ENCODE measurements at regions not wholly inside any gene's neighbourhood (a gene's known extent, or its start where the extent isn't known, plus 50 kb on each side); places are given as distances from the start of the nearest gene placed in this dataset.

GRCh38 chr15:69600556-69601085 is 148.0 kb downstream of the RPLP1 start:
- no peaks in the 10 kb centered on the region for H3K9me3 ChIP-seq
- CTCF ChIA-PET: interaction anchor here (0.7 to 1.9 kb wide), 3 partner anchors 15 to 25 kb away, joined by 3 to 6 read pairs (median 3); no protein-coding TSS in a partner anchor
- no peak overlapping the region for H2AFZ ChIP-seq (ENCODE audit: low read depth)
- H3K27me3 ChIP-seq (ENCODE audit: insufficient read depth): peaks cover 20% of the 10 kb centered on the region; the same call in 1 of the 2 replicates
- no peaks in the 10 kb centered on the region for H3K79me2 ChIP-seq (ENCODE audit: insufficient read depth)
- no peak for TF ChIP-seq CHD2 (IDR thresholded peaks at IDR 0.05; ENCODE audit: low read length, partially characterized antibody)
- no peak for TF ChIP-seq RAD21 (IDR thresholded peaks at IDR 0.05; ENCODE audit: low read length)
- no peak for TF ChIP-seq EZH2phosphoT487 (IDR thresholded peaks at IDR 0.05; ENCODE audit: borderline replicate concordance, low read depth)
- no peak for TF ChIP-seq GATA2 (CRISPR knock-in tag; IDR thresholded peaks at IDR 0.05)
- TF ChIP-seq SIN3A (IDR thresholded peaks at IDR 0.05; ENCODE audit: borderline replicate concordance, low read depth, low read length): no peak
- TF ChIP-seq NRF1 (IDR thresholded peaks at IDR 0.05; ENCODE audit: low read depth, low read length): no peak
- no peak for TF ChIP-seq FOSL2 (IDR thresholded peaks at IDR 0.05; ENCODE audit: borderline replicate concordance, low read depth)
- TF ChIP-seq FOXM1 (IDR thresholded peaks at IDR 0.05; ENCODE audit: low read depth): no peak
- no peak for TF ChIP-seq EP300 (IDR thresholded peaks at IDR 0.05; ENCODE audit: borderline replicate concordance in 1 of 2, low read depth in 1 of 2, low read length in 1 of 2)
- no peak for TF ChIP-seq POLR2AphosphoS5 (IDR thresholded peaks at IDR 0.05; ENCODE audit: low read depth, low read length)
- no peak for TF ChIP-seq MXI1 (IDR thresholded peaks at IDR 0.05; ENCODE audit: low read depth, low read length)
- H3K36me3 ChIP-seq (replicated peaks in 1 of 2; ENCODE audit: control insufficient read depth in 1 of 2, insufficient read depth in 2 of 2, low read length in 1 of 2): no peaks in the 10 kb centered on the region
- H4K20me1 ChIP-seq (ENCODE audit: insufficient read depth): no peaks in the 10 kb centered on the region
- H3F3A ChIP-seq (replicated peaks; ENCODE audit: insufficient read depth): no peaks in the 10 kb centered on the region
- no peak overlapping the region for H3K27ac ChIP-seq (ENCODE audit: low read depth in 2 of 2, low read length in 1 of 2)
- POLR2A ChIA-PET: no interaction called here
- no peak overlapping the region for H3K4me2 ChIP-seq
- H3K9ac ChIP-seq: no peak overlapping the region
- no peak overlapping the region for H3K4me3 ChIP-seq (ENCODE audit: low read depth in 2 of 2, low read length in 1 of 2)
- DNase-seq: no peak
- no peaks in the 10 kb centered on the region for H3K9me2 ChIP-seq
- 55% methylated on average over 3 of the region's 3 CpGs for WGBS (ENCODE audit: low lambda C conversion rate)
- no peaks in the 10 kb centered on the region; a peak in 1 of 4 replicates for H3K4me1 ChIP-seq (ENCODE audit: control insufficient read depth in 1 of 2, insufficient read depth in 2 of 2, low read depth in 1 of 2, low read length in 1 of 2)

- Histone ChIP-seq H2AFZ (ENCODE audit: low read depth) (no peak overlapping the region), H3F3A (replicated peaks; ENCODE audit: insufficient read depth) (no peaks in the 10 kb centered on the region), H4K20me1 (ENCODE audit: insufficient read depth) (no peaks in the 10 kb centered on the region), H3K27ac (ENCODE audit: low read depth in 2 of 2, low read length in 1 of 2) (no peak overlapping the region), H3K27me3 (ENCODE audit: insufficient read depth) (peaks cover 7% of the 10 kb centered on the region; the same call in 1 of the 2 replicates), H3K9ac (no peak overlapping the region), H3K4me1 (ENCODE audit: control insufficient read depth in 1 of 2, insufficient read depth in 2 of 2, low read depth in 1 of 2, low read length in 1 of 2) (no peaks in the 10 kb centered on the region; a peak in 1 of 4 replicates), H3K36me3 (replicated peaks in 1 of 2; ENCODE audit: control insufficient read depth in 1 of 2, insufficient read depth in 2 of 2, low read length in 1 of 2) (no peaks in the 10 kb centered on the region), H3K9me2 (no peaks in the 10 kb centered on the region), H3K4me2 (no peak overlapping the region), H3K4me3 (ENCODE audit: low read depth in 2 of 2, low read length in 1 of 2) (no peak overlapping the region), H3K79me2 (ENCODE audit: insufficient read depth) (no peaks in the 10 kb centered on the region), H3K9me3 (no peaks in the 10 kb centered on the region)
- POLR2A ChIA-PET: no interaction called here
- DNase-seq: no peak
- WGBS (ENCODE audit: low lambda C conversion rate): 55% methylated on average over 7 of the region's 7 CpGs
- CTCF ChIA-PET: interaction anchor here (1.1 to 1.9 kb wide), 3 partner anchors 16 to 126 kb away, joined by 3 to 6 read pairs (median 3); no protein-coding TSS in a partner anchor
- TF ChIP-seq TAF1 (IDR thresholded peaks at IDR 0.05; ENCODE audit: borderline replicate concordance, low read depth, low read length) (no peak), ELF1 (IDR thresholded peaks at IDR 0.05) (no peak), MEF2A (IDR thresholded peaks at IDR 0.05; ENCODE audit: borderline replicate concordance, low read depth) (no peak), SIN3A (IDR thresholded peaks at IDR 0.05; ENCODE audit: borderline replicate concordance, low read depth, low read length) (no peak), YY1 (IDR thresholded peaks at IDR 0.05; ENCODE audit: low read depth) (no peak), EP300 (IDR thresholded peaks at IDR 0.05; ENCODE audit: borderline replicate concordance in 1 of 2, low read depth in 1 of 2, low read length in 1 of 2) (no peak), TEAD4 (IDR thresholded peaks at IDR 0.05; ENCODE audit: borderline replicate concordance, insufficient read depth) (no peak), JUND (IDR thresholded peaks at IDR 0.05) (no peak), IRF3 (IDR thresholded peaks at IDR 0.05; ENCODE audit: low read depth, low read length) (no peak), FOSL2 (IDR thresholded peaks at IDR 0.05; ENCODE audit: borderline replicate concordance, low read depth) (no peak), FOXJ3 (CRISPR knock-in tag; IDR thresholded peaks at IDR 0.05) (no peak), EZH2phosphoT487 (IDR thresholded peaks at IDR 0.05; ENCODE audit: borderline replicate concordance, low read depth) (no peak)
- TF ChIP-seq, protein P1, sequence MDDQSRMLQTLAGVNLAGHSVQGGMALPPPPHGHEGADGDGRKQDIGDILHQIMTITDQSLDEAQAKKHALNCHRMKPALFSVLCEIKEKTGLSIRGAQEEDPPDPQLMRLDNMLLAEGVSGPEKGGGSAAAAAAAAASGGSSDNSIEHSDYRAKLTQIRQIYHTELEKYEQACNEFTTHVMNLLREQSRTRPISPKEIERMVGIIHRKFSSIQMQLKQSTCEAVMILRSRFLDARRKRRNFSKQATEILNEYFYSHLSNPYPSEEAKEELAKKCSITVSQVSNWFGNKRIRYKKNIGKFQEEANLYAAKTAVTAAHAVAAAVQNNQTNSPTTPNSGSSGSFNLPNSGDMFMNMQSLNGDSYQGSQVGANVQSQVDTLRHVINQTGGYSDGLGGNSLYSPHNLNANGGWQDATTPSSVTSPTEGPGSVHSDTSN (IDR thresholded peaks at IDR 0.05): no peak
- TF ChIP-seq, protein P2, sequence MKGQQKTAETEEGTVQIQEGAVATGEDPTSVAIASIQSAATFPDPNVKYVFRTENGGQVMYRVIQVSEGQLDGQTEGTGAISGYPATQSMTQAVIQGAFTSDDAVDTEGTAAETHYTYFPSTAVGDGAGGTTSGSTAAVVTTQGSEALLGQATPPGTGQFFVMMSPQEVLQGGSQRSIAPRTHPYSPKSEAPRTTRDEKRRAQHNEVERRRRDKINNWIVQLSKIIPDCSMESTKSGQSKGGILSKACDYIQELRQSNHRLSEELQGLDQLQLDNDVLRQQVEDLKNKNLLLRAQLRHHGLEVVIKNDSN (IDR thresholded peaks at IDR 0.05; ENCODE audit: borderline replicate concordance, low read depth): no peak
- TF ChIP-seq, protein P3, sequence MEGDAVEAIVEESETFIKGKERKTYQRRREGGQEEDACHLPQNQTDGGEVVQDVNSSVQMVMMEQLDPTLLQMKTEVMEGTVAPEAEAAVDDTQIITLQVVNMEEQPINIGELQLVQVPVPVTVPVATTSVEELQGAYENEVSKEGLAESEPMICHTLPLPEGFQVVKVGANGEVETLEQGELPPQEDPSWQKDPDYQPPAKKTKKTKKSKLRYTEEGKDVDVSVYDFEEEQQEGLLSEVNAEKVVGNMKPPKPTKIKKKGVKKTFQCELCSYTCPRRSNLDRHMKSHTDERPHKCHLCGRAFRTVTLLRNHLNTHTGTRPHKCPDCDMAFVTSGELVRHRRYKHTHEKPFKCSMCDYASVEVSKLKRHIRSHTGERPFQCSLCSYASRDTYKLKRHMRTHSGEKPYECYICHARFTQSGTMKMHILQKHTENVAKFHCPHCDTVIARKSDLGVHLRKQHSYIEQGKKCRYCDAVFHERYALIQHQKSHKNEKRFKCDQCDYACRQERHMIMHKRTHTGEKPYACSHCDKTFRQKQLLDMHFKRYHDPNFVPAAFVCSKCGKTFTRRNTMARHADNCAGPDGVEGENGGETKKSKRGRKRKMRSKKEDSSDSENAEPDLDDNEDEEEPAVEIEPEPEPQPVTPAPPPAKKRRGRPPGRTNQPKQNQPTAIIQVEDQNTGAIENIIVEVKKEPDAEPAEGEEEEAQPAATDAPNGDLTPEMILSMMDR (IDR thresholded peaks at IDR 0.05): no peak
Measured at GRCh38 chr15:69601711-69602504, 149.3 kb downstream of the RPLP1 start.

Data from SK-N-SH (cell line).